ENCODE measurements at regions not wholly inside any gene's neighbourhood (a gene's known extent, or its start where the extent isn't known, plus 50 kb on each side); places are given as distances from the start of the nearest gene placed in this dataset.

- Histone ChIP-seq H3K4me1 (no peaks in the 10 kb centered on the region), H3K9me3 (no peaks in the 10 kb centered on the region), H3K36me3 (no peaks in the 10 kb centered on the region), H3K27me3 (no peaks in the 10 kb centered on the region), H3K4me3 (no peak overlapping the region), H3K27ac (no peak overlapping the region)
- no peak for DNase-seq
- intact Hi-C loops (cut with DNase I): no loop called here
- ATAC-seq: peak; percentile 59
- TF ChIP-seq, protein P1, sequence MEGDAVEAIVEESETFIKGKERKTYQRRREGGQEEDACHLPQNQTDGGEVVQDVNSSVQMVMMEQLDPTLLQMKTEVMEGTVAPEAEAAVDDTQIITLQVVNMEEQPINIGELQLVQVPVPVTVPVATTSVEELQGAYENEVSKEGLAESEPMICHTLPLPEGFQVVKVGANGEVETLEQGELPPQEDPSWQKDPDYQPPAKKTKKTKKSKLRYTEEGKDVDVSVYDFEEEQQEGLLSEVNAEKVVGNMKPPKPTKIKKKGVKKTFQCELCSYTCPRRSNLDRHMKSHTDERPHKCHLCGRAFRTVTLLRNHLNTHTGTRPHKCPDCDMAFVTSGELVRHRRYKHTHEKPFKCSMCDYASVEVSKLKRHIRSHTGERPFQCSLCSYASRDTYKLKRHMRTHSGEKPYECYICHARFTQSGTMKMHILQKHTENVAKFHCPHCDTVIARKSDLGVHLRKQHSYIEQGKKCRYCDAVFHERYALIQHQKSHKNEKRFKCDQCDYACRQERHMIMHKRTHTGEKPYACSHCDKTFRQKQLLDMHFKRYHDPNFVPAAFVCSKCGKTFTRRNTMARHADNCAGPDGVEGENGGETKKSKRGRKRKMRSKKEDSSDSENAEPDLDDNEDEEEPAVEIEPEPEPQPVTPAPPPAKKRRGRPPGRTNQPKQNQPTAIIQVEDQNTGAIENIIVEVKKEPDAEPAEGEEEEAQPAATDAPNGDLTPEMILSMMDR (IDR thresholded peaks at IDR 0.05): no peak
Measured at GRCh38 chr14:53796734-53797133, 159.9 kb downstream of the BMP4 start.

- DNase-seq: peak in 2 of 4 donors; percentile 72 to 81
- H3K27ac ChIP-seq: no peak overlapping the region
- intact Hi-C loops (cut with DNase I): no loop called here
Measured at GRCh38 chr14:53793790-53794505, 162.7 kb downstream of the BMP4 start.

GRCh38 chr14:53792909-53793308, 163.7 kb downstream of the BMP4 start:
- no peaks in the 10 kb centered on the region for H3K9me3 ChIP-seq
- DNase-seq: no peak
- TF ChIP-seq, protein P1 (IDR thresholded peaks at IDR 0.05): no peak
- H3K27ac ChIP-seq: no peak overlapping the region
- H3K27me3 ChIP-seq: no peaks in the 10 kb centered on the region
- intact Hi-C loops (cut with DNase I): no loop called here
- no peaks in the 10 kb centered on the region for H3K36me3 ChIP-seq
- H3K4me3 ChIP-seq: no peak overlapping the region
- H3K4me1 ChIP-seq: no peaks in the 10 kb centered on the region
- no peak for ATAC-seq

More at GRCh38 chr14:53793790-53794505, 162.7 kb downstream of the BMP4 start:
- H3K4me3 ChIP-seq: no peak overlapping the region
- no peaks in the 10 kb centered on the region for H3K4me1 ChIP-seq
- H3K27me3 ChIP-seq: no peaks in the 10 kb centered on the region
- no peaks in the 10 kb centered on the region for H3K36me3 ChIP-seq
- TF ChIP-seq, protein P1 (IDR thresholded peaks at IDR 0.05): no peak
- peak; percentile 57 for ATAC-seq
- H3K9me3 ChIP-seq: no peaks in the 10 kb centered on the region

DNA sequence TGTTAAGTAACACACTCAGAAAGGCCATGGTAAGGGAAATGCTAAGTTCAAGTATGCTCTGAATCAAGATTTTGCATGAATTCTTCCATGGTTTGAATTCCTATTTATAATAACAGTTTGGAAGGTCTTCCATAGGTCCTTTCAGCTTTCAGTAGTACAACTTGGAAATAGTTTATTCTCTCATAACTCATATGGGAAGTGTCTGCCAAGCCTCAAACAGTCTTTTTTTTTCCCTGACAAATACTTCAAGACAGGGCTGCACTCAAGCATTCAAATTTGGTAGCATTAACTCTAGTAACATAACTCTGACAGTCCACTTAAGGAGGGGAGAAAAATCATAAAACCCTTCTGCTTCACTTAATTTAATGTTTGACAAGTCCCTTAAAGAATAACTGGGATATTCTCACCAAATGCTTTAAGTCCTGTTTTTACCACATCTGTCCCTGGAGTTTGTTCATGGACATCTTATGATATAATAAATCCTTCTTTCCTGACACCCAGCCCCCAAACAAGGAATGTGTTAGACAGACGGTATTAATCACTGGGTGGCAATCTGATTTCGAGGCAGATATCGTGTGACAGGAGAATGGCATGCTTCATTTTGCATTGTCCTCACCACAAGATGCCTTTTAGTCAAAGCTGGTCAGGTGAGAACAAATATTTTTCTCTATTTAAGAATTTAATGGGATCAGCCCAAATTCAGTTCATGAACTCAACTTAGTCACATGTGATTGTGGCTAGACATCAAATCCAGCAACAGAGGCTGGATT, 165.7 kb downstream of the BMP4 start:
- intact Hi-C loops (cut with DNase I): no loop called here
- TF ChIP-seq, protein P1 (IDR thresholded peaks at IDR 0.05): no peak
- Histone ChIP-seq H3K36me3 (no peaks in the 10 kb centered on the region), H3K4me3 (no peak overlapping the region), H3K9me3 (no peaks in the 10 kb centered on the region), H3K27ac (no peak overlapping the region), H3K4me1 (no peaks in the 10 kb centered on the region), H3K27me3 (no peaks in the 10 kb centered on the region)
- DNase-seq: no peak
- peak; percentile 42 for ATAC-seq

DNA sequence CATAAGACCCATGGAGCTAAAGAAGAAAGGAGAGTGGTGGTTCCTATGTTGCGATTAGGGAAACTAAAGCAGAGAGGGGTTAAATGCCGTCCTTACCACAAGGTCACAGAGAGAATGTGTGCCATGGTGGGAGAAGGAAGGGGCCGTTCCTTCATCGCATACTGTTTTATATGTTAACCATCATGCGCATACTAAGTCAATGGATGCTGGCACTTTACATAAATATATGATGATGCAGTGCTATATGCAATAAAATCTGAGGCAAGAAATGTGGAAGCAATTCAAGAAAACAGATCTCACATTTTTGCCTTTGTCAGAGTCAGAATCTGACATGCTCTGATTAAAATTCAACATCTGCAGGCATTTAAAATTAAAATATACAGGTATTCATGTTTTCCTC, 168.1 kb downstream of the BMP4 start:
- Histone ChIP-seq H3K9me3 (peaks cover 0 to 8% of the 10 kb centered on the region in 2 donors), H3K4me3 (no peak overlapping the region), H3K36me3 (no peaks in the 10 kb centered on the region), H3K4me1 (no peaks in the 10 kb centered on the region), H3K27me3 (no peaks in the 10 kb centered on the region), H3K27ac (no peak overlapping the region)
- TF ChIP-seq, protein P1 (IDR thresholded peaks at IDR 0.05): no peak
- DNase-seq (no peak), ATAC-seq (no peak)
- intact Hi-C loops (cut with DNase I): no loop called here

All from left lung (tissue), 4 donors.